ENCODE measurements at regions not wholly inside any gene's neighbourhood (a gene's known extent, or its start where the extent isn't known, plus 50 kb on each side); places are given as distances from the start of the nearest gene placed in this dataset.
"Not testable (repeated sequence)": the region's sequence is repeated elsewhere in the genome, so short reads cannot be mapped to it uniquely, and the experiment has no call there.

- H3K36me3 ChIP-seq: no peaks in the 10 kb centered on the region
- H3K4me3 ChIP-seq: no peak overlapping the region
- intact Hi-C loops (cut with DNase I): no loop called here
- WGBS: 59% methylated on average over 5 of the region's 5 CpGs
- no peaks in the 10 kb centered on the region for H3K27me3 ChIP-seq (replicated peaks; ENCODE audit: insufficient read depth)
- H3K27ac ChIP-seq: no peak overlapping the region
- no peak for DNase-seq (ENCODE audit: low spot score)
- no peaks in the 10 kb centered on the region for H3K4me1 ChIP-seq (replicated peaks)
- TF ChIP-seq POLR2A (IDR thresholded peaks at IDR 0.05) (no peak), POLR2AphosphoS5 (IDR thresholded peaks at IDR 0.05) (no peak)
- TF ChIP-seq, protein P1, sequence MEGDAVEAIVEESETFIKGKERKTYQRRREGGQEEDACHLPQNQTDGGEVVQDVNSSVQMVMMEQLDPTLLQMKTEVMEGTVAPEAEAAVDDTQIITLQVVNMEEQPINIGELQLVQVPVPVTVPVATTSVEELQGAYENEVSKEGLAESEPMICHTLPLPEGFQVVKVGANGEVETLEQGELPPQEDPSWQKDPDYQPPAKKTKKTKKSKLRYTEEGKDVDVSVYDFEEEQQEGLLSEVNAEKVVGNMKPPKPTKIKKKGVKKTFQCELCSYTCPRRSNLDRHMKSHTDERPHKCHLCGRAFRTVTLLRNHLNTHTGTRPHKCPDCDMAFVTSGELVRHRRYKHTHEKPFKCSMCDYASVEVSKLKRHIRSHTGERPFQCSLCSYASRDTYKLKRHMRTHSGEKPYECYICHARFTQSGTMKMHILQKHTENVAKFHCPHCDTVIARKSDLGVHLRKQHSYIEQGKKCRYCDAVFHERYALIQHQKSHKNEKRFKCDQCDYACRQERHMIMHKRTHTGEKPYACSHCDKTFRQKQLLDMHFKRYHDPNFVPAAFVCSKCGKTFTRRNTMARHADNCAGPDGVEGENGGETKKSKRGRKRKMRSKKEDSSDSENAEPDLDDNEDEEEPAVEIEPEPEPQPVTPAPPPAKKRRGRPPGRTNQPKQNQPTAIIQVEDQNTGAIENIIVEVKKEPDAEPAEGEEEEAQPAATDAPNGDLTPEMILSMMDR (IDR thresholded peaks at IDR 0.05): no peak
- no peaks in the 10 kb centered on the region for H3K9me3 ChIP-seq
Observed at GRCh38 chr12:62044450-62045135, 215.6 kb upstream of the USP15 start.

GRCh38 chr12:62045211-62045610, 215.0 kb upstream of the USP15 start:
- H3K27me3 ChIP-seq (replicated peaks; ENCODE audit: insufficient read depth): no peaks in the 10 kb centered on the region
- 69% methylated on average over 2 of the region's 2 CpGs for WGBS
- intact Hi-C loops (cut with DNase I): no loop called here

DNA sequence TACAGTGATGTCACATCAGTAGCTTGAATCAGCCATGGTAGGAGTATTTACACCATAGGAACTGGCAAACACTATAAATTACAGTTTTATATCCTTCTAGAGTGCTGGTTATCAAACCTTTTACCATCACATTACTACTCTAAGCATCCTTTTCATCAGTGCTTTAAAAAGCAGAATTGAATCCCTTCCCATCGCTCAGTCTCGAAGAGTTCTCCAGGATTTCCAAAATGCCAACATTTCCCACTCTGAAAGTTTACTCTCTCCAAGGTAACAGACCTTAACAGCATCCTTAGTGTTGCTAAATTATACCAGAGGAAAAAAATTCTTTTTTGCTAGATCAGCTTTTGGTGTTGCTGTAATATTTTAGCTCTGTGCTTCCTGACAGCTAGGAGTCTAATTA, 209.4 kb upstream of the USP15 start:
- intact Hi-C loops (cut with DNase I): no loop called here
- no peak for DNase-seq (ENCODE audit: low spot score)
- Histone ChIP-seq H3K4me1 (replicated peaks) (no peaks in the 10 kb centered on the region), H3K9me3 (no peaks in the 10 kb centered on the region), H3K36me3 (no peaks in the 10 kb centered on the region), H3K27ac (no peak overlapping the region), H3K27me3 (replicated peaks; ENCODE audit: insufficient read depth) (no peaks in the 10 kb centered on the region), H3K4me3 (no peak overlapping the region)
- WGBS: 95% methylated on average over 2 of the region's 2 CpGs
- TF ChIP-seq, protein P1 (IDR thresholded peaks at IDR 0.05): no peak
- TF ChIP-seq POLR2AphosphoS5 (IDR thresholded peaks at IDR 0.05): no peak
- TF ChIP-seq POLR2A (IDR thresholded peaks at IDR 0.05): no peak

More at GRCh38 chr12:62045211-62045610, 215.0 kb upstream of the USP15 start:
- TF ChIP-seq, protein P1 (IDR thresholded peaks at IDR 0.05): no peak
- TF ChIP-seq POLR2AphosphoS5 (IDR thresholded peaks at IDR 0.05) (no peak), POLR2A (IDR thresholded peaks at IDR 0.05) (no peak)
- no peaks in the 10 kb centered on the region for H3K4me1 ChIP-seq (replicated peaks)
- no peaks in the 10 kb centered on the region for H3K9me3 ChIP-seq
- no peak for DNase-seq (ENCODE audit: low spot score)
- H3K36me3 ChIP-seq: no peaks in the 10 kb centered on the region
- no peak overlapping the region for H3K4me3 ChIP-seq
- H3K27ac ChIP-seq: no peak overlapping the region

GRCh38 chr12:62069976-62070375, 190.2 kb upstream of the USP15 start:
- no peaks in the 10 kb centered on the region for H3K9me3 ChIP-seq
- H3K27ac ChIP-seq: no peak overlapping the region
- DNase-seq (ENCODE audit: low spot score): no peak
- H3K27me3 ChIP-seq (replicated peaks; ENCODE audit: insufficient read depth): no peaks in the 10 kb centered on the region
- H3K4me1 ChIP-seq (replicated peaks): no peaks in the 10 kb centered on the region
- intact Hi-C loops (cut with DNase I): no loop called here
- no peaks in the 10 kb centered on the region for H3K36me3 ChIP-seq
- TF ChIP-seq POLR2A (IDR thresholded peaks at IDR 0.05) (no peak), POLR2AphosphoS5 (IDR thresholded peaks at IDR 0.05) (no peak)
- no peak overlapping the region for H3K4me3 ChIP-seq

DNA sequence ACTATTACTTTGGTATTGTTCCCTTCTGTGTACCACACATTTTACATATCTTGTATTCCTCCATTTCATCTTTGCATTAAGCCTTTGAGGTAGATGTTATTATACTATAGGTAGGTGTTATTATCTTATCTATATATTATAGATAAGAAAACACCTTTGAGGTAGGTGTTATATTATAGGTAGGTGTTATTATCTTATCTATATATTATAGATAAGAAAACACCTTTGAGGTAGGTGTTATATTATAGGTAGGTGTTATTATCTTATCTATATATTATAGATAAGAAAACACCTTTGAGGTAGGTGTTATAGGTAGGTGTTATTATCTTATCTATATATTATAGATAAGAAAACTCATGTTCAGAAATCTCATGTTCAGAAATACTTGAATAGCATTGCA, 187.0 kb upstream of the USP15 start:
- H3K4me1 ChIP-seq (replicated peaks); H3K9me3 ChIP-seq; H3K27ac ChIP-seq; H3K4me3 ChIP-seq; DNase-seq (ENCODE audit: low spot score); H3K36me3 ChIP-seq; H3K27me3 ChIP-seq (replicated peaks; ENCODE audit: insufficient read depth); intact Hi-C loops (cut with DNase I): not testable (repeated sequence)

- Histone ChIP-seq H3K9me3 (no peaks in the 10 kb centered on the region), H3K27ac (no peak overlapping the region), H3K4me1 (replicated peaks) (no peaks in the 10 kb centered on the region), H3K4me3 (no peak overlapping the region), H3K27me3 (replicated peaks; ENCODE audit: insufficient read depth) (no peaks in the 10 kb centered on the region), H3K36me3 (no peaks in the 10 kb centered on the region)
- no peak for DNase-seq (ENCODE audit: low spot score)
- WGBS: 84% methylated on average over 1 of the region's 1 CpG
- TF ChIP-seq POLR2A (IDR thresholded peaks at IDR 0.05) (no peak), POLR2AphosphoS5 (IDR thresholded peaks at IDR 0.05) (no peak)
- TF ChIP-seq, protein P1 (IDR thresholded peaks at IDR 0.05): no peak
- intact Hi-C loops (cut with DNase I): no loop called here
Observed at GRCh38 chr12:62075870-62076269, 184.3 kb upstream of the USP15 start.

All from prostate gland (tissue), 2 donors.